NCI-H187 (cell line): ENCODE measurements at regions not wholly inside any gene's neighbourhood (a gene's known extent, or its start where the extent isn't known, plus 50 kb on each side); places are given as distances from the start of the nearest gene placed in this dataset.

Experiments
- DNase-seq, 2 experiments: peaks; one replicate each; lab custom pipeline; 2025; lab: John Stamatoyannopoulos, UW

DNA sequence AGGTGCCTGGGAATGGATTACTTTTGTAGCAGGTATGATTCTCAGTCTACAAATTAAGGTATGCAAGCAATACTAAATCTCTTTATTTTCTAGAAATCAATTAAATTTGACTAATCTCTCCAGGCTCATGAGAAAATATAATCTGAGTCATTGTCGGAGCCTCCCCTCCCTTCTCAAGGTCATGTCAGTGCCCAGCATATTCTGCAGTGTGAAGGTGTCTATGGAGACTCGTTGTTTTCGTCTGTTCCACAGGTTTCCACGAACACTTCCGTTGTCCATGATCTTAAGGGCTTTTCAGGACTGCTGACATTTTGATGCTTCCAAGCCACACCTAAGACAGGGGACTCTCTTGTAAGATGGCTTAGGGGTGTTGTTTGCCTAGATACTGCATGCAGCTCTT lies 56.6 kb upstream of the SCOC start:
- no peak for DNase-seq

GRCh38 chr4:140315970-140316369 lies 57.5 kb upstream of the SCOC start:
- no peak for DNase-seq

DNA sequence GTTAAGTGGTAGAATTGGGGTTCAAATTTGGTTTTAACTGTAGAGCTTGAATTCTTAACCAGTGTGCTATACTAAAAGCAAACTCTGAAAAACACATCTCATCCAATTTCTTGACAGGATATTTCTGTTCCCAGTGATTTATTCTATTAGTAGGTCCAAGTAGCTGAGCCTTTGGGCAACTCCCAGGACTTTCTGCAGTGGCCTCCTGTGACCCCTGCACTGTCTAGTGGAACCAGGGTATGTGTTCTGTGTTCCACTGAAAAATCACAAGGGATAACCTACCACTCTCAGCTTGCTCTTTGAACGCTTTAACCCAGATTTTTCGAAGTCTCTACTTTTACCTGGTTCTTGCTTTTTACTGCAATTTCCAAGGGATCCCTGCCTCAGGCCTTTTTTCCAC lies 58.0 kb upstream of the SCOC start:
- DNase-seq: no peak

GRCh38 chr4:140315019-140315418 lies 58.4 kb upstream of the SCOC start:
- DNase-seq: no peak

DNA sequence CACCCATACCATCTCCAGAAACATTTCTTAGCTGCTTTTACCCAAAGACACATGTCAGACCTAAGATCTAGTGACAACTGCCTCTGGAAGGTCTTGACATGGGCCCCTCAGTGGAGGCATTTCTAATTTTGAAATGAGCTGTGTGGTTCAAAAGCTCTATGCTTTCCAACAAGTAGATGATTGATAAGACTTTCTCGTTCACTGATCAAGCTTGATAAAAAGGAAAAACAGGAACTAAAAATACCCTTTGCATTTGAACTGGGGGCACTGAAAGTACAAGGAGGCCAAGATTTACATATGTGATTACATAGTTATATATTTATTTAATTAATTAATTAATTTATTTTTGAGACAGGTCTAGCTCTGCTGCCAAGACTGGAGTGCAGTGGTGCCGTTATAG lies 61.3 kb upstream of the SCOC start:
- DNase-seq: no peak

GRCh38 chr4:140311257-140311835 lies 62.1 kb upstream of the SCOC start:
- no peak for DNase-seq

DNA sequence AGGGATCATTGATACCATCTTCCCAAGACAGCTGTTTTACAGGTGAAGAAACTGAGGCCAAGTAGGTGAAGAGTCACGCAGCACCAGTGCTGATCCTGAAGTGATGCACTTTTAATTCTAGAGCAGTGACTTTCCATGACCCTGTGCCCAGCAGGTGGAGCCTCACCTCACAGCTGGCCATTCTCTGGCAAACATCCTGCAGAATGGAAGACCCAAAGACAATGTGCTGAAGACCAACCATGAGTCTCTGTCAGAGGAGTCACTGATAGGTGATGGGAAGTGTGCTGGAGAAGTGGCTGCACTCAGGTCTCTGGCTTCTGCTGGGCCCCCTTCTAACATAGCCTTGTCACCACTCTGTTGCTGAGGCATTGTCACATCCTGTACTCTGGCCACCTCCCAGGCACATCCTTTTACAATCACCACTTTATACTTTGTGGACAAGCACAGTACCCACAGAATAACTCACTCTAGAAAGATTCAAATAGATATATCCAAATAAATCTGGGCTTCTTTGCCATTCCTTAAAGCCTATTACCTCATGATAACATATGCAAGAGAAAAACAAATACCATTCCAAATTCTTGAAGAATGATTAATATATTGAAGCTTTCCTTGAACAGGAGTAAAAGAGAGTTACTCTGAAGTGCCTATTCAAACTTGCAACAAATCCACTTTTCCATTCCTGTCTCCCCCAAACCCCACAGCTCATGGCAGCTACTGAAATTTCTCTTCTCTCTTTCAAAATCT lies 64.1 kb upstream of the SCOC start:
- no peak for DNase-seq

- DNase-seq: no peak
Observed at GRCh38 chr4:140308366-140309123, 64.9 kb upstream of the SCOC start.

- no peak for DNase-seq
Observed at GRCh38 chr4:140305053-140305452, 68.4 kb upstream of the SCOC start.

DNA sequence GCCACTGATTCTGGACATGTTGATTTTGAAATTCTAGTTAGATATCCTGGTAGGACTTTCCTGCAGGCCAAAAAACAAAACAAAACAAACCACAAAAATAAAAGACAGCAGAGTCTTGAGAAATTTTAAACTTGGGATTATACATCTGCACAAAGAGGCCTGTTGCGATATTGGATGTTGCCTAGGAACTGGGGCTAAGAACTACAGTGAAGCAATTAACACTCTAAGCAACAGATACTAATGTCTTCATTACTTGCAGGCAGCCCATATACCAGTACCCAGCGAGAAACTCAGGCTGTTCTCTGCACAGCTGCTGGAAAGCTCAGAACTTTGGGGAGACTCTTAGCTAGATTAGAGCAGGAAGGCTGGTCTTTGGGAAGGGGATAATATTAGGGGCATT lies 69.1 kb upstream of the SCOC start:
- DNase-seq: no peak

DNA sequence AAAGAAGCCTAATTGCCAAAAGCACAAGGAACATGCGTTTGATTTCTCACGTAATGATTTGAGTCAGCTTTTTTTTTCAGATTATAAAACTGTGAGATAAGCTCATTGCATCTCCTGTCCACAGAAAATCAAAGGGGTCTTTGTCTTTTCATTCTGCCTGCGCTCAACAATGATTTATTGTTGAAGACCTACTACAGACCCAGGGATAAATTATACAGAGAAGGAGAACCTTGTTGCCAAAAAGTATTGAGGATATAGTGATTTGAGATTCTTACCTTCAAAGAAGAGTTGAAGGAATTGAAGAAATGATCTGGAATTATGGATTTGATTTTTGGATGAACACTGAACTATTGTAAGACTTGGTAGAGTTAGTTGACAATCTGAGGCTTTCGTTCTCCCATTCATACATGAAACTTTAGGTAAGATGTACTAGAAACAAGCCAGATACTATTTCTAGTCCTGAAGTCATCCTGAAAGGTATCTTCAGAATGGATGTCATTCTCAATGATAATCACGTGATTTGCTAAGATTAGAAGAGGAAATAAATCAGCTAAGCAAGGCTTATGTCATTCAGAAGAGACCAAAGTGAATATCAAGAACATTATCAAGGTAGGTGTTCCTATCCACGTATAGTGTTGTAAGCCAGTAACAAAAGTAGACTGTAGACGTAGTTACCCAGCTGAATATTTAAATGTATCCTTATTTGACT lies 71.1 kb upstream of the SCOC start:
- no peak for DNase-seq

DNA sequence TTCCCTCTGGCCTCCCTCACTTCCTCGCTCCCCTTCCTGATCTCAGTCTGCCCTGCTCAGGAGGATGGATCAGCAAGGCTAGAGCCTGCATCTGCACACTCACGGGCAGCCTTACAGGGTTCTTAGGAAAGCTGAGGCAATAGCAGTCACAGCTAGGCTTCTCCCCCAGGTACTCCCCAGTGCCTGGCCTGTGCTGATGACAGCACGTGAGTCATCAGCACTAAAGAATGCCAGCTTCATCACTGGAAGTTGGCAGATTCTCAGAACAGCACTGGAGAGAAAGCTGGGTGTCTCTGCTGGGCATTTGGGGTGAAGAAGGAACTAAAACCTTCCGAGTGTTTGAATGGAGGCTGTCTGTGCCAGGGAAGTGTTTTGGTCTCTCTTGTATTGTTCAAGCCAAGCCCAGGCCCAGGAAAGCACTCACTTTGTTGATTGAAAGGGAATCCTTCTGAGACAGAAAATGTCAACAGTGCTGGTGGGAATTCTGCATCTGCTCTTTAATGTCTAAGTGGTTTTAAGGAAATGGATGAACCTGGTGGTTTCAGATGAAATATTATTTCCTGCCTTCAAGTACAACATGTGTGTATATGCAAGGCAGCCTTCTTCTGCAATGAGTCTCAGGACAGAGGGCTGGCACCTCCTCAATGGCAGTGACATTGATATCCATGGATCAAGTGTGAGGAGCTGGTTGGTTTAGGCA lies 73.0 kb upstream of the SCOC start:
- DNase-seq: peak; percentile 9 to 18

DNA sequence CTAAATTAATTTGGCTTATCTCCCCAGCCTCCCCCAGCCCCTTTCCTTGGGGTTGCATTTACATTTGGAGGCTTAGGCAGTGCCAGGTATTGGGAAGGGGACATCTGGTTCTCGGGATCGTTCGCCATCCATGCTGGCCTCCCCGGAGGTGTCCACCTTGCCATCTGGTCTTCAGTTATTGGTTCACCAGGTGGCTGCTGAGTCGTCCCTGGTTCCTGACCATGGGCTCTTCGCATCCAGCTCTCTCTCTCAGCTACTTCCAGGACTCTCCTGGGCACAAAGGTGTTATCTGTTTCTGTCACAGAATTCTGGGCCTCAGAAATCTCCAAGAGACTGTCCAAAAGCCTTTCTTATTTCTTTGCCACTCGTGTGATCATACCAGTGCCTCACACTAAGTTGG lies 75.4 kb upstream of the SCOC start:
- DNase-seq: no peak

- DNase-seq: peak in 1 of 2 experiments; percentile 32
Observed at GRCh38 chr4:140297221-140297570, 76.2 kb upstream of the SCOC start.

GRCh38 chr4:140296335-140297220 lies 76.9 kb upstream of the SCOC start:
- peak; percentile 19 to 30 for DNase-seq

GRCh38 chr4:140293979-140294378 lies 79.5 kb upstream of the SCOC start:
- DNase-seq: no peak

- DNase-seq: no peak
Observed at GRCh38 chr4:140291259-140291658, 82.2 kb upstream of the SCOC start.

GRCh38 chr4:140289486-140289885 lies 84.0 kb upstream of the SCOC start:
- DNase-seq: no peak

DNA sequence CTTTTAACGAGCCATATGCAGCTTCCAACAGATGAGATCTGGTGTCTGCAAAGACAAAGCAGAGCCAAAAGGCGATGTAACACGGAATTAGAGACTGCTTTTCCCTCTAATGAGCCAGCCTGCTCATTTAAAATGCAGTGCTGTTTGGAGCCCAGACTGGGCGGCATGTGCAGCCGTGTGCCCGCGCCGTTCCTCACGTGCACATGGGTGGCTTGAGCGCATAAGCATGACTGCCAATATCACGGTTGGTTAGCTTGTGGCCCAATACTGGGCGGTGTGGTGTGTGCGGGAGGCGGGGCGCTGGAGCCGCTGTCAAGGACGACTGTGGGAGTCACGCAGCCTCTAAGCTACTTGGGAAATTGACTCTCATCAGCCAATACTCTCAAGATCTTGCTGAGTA lies 87.0 kb upstream of the SCOC start:
- no peak for DNase-seq

DNA sequence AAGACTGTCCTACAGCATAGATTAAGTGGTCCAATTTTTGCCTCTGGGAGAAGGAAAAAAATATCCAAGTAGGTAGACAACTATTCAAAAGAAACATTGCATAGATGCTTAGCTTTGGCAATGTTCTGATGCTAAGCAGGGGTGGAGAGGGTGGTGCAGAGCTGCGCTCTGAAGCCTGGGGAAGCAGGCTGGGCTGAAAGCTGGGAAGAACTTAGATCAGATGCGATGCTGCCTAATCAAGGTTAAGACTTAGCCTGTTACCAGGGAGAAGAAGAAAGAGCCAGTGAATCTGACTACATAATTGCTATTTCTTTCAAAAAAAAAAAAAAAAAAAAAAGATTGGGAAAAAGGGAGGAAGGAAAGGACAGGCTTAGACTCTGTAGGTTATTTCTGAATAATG lies 89.0 kb upstream of the SCOC start:
- no peak for DNase-seq
